Mesothelial cell of epicardium (in vitro differentiated cells): ENCODE measurements at regions not wholly inside any gene's neighbourhood (a gene's known extent, or its start where the extent isn't known, plus 50 kb on each side); places are given as distances from the start of the nearest gene placed in this dataset.

Source experiments
- DNase-seq, 2 experiments: peaks; one replicate each; pipeline ENCODE4 v3.0.0; 2021; ENCODE audit warnings: low spot score in 2 of 2; ENCODE audit not compliant: unreplicated experiment in 2 of 2
- H3K27ac Mint-ChIP-seq: 2 replicates; pipeline ENCODE4 v1.8.0; 2021; ENCODE audit warnings: mixed read lengths
- H3K27me3 Mint-ChIP-seq: 2 replicates; pipeline ENCODE4 v1.8.0; 2021; ENCODE audit warnings: low read depth, mixed read lengths
- H3K36me3 Mint-ChIP-seq: 2 replicates; pipeline ENCODE4 v1.8.0; 2021; ENCODE audit warnings: mixed read lengths
- H3K4me1 Mint-ChIP-seq: 2 replicates; pipeline ENCODE4 v1.8.0; 2021; ENCODE audit warnings: mixed read lengths
- H3K4me3 Mint-ChIP-seq: 2 replicates; pipeline ENCODE4 v1.8.0; 2021; ENCODE audit warnings: mild to moderate bottlenecking, moderate library complexity, mixed read lengths
- H3K9me3 Mint-ChIP-seq: 2 replicates; pipeline ENCODE4 v1.8.0; 2021; ENCODE audit warnings: mixed read lengths
- CTCF ChIP-seq: fragments of 200-600 bp; sonication (generic); IDR thresholded peaks from one replicate; pipeline ENCODE4 v1.5.0; 2021; ENCODE audit warnings: antibody characterized with exemption; ENCODE audit not compliant: unreplicated experiment

GRCh38 chr7:16359216-16359615 is 62.1 kb downstream of the CRPPA start:
- H3K4me1 Mint-ChIP-seq, result peaks cover 10% of the 10 kb centered on the region
- peaks cover 6% of the 10 kb centered on the region for H3K9me3 Mint-ChIP-seq
- no peak for TF ChIP-seq CTCF
- H3K27ac Mint-ChIP-seq, result no peak overlapping the region
- no peak overlapping the region for H3K4me3 Mint-ChIP-seq
- DNase-seq, result no peak
- no peaks in the 10 kb centered on the region for H3K36me3 Mint-ChIP-seq
- H3K27me3 Mint-ChIP-seq, result no peaks in the 10 kb centered on the region

GRCh38 chr7:16357921-16358320 is 63.4 kb downstream of the CRPPA start:
- H3K27me3 Mint-ChIP-seq, result no peaks in the 10 kb centered on the region
- no peak for TF ChIP-seq CTCF
- DNase-seq, result no peak
- no peak overlapping the region for H3K4me3 Mint-ChIP-seq
- H3K27ac Mint-ChIP-seq, result no peak overlapping the region
- H3K36me3 Mint-ChIP-seq, result no peaks in the 10 kb centered on the region
- peaks cover 10% of the 10 kb centered on the region for H3K4me1 Mint-ChIP-seq
- H3K9me3 Mint-ChIP-seq, result peaks cover 6% of the 10 kb centered on the region

GRCh38 chr7:16357474-16357873 is 63.9 kb downstream of the CRPPA start:
- Mint-ChIP-seq H3K27me3 (no peaks in the 10 kb centered on the region), H3K4me1 (peaks cover 10% of the 10 kb centered on the region), H3K36me3 (no peaks in the 10 kb centered on the region), H3K9me3 (peaks cover 6% of the 10 kb centered on the region), H3K27ac (no peak overlapping the region), H3K4me3 (no peak overlapping the region)
- TF ChIP-seq CTCF, result no peak
- no peak for DNase-seq

GRCh38 chr7:16356301-16356958 is 64.9 kb downstream of the CRPPA start:
- H3K36me3 Mint-ChIP-seq, result peaks cover 3% of the 10 kb centered on the region
- no peaks in the 10 kb centered on the region for H3K27me3 Mint-ChIP-seq
- no peak overlapping the region for H3K4me3 Mint-ChIP-seq
- no peak for TF ChIP-seq CTCF
- H3K4me1 Mint-ChIP-seq, result peaks cover 10% of the 10 kb centered on the region
- H3K9me3 Mint-ChIP-seq, result peaks cover 9% of the 10 kb centered on the region
- peak overlapping the region; percentile 52 for H3K27ac Mint-ChIP-seq
- no peak for DNase-seq

- TF ChIP-seq CTCF, result no peak
- H3K27ac Mint-ChIP-seq, result no peak overlapping the region
- H3K27me3 Mint-ChIP-seq, result no peaks in the 10 kb centered on the region
- peaks cover 21% of the 10 kb centered on the region for H3K9me3 Mint-ChIP-seq
- peaks cover 8% of the 10 kb centered on the region for H3K4me1 Mint-ChIP-seq
- peaks cover 15% of the 10 kb centered on the region for H3K36me3 Mint-ChIP-seq
- no peak for DNase-seq
- no peak overlapping the region for H3K4me3 Mint-ChIP-seq
Measured at GRCh38 chr7:16354573-16354972, 66.8 kb downstream of the CRPPA start.

GRCh38 chr7:16353226-16353625 is 68.1 kb downstream of the CRPPA start:
- Mint-ChIP-seq H3K4me3 (no peak overlapping the region), H3K27ac (no peak overlapping the region), H3K36me3 (peaks cover 21% of the 10 kb centered on the region), H3K9me3 (peaks cover 28% of the 10 kb centered on the region), H3K4me1 (peaks cover 11% of the 10 kb centered on the region), H3K27me3 (no peaks in the 10 kb centered on the region)
- no peak for DNase-seq
- no peak for TF ChIP-seq CTCF
